ENCODE measurements at regions not wholly inside any gene's neighbourhood (a gene's known extent, or its start where the extent isn't known, plus 50 kb on each side); places are given as distances from the start of the nearest gene placed in this dataset.
"Not testable (repeated sequence)": the region's sequence is repeated elsewhere in the genome, so short reads cannot be mapped to it uniquely, and the experiment has no call there.

DNA sequence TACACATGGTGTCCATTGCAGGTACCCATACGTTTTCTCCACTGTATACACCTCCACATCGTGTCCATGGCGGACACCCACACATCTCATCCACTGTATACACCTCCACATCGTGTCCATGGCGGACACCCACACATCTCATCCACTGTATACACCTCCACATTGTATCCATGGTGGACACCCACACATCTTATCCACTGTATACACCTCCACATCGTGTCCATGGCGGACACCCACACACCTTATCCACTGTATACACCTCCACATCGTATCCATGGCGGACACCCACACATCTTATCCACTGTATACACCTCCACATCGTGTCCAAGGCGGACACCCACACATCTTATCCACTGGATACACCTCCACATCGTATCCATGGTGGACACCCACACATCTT is 50.4 kb upstream of the TTC34 start:
- DNase-seq: not testable (repeated sequence)

DNA sequence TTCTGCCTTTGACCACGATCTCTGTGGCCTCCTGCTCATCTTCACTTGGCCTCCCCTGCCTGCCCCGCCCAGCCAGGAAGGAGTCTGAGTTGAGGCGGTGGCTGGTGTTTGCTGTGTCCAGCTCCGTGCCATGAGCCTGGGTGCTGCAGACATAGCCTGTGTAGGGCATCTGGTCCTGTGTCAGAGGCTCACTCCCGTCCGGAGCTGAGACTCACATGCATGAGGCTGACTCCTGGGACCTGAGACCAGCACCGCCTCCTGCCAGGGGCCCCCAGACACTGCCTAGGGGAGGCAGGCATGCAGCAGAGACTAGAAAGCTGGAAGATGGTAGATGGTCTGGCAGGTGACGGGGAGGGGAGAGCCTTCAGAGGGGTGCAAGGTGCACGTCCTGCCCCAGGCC is 52.2 kb upstream of the TTC34 start:
- no peak for DNase-seq

DNA sequence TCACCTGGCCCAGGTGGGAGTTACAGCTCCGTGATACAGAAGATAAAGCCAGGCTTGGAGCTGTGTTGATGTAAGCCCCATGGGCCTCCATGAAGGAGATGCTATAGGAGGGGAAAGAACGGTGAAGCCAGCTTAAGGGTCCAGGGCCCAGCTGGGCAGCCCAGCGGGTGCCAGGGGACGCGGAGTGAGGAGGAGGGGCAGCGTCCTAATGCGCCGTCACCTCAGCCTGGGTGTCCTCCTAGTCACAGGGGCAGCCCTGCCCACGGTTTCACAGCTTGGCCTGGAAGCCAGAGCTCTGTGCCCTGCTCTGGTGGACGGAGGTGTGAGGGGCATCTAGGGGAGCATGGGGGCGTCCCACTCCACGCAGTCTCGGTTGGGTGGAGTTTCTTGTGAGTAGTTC is 52.7 kb upstream of the TTC34 start:
- no peak for DNase-seq

DNA sequence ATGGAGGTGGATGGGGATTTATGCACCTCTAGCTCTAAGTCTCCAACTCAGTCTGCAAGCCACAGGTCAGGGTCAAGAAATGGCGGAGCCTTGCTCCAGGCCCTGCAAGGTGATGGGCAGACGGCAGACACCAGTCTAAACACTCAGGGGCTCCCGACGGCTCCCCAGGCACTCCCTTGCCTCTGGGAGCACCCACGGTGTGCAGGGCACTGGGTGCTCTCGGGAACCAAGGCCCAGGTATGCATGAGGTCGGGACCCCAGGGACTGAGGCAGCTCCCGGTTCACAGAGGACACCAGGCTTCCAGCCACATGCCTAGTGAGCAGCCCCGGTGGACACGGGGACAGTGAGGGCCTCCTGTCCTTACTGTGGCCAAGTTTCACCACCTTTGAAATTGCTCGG is 53.1 kb upstream of the TTC34 start:
- DNase-seq: no peak

DNA sequence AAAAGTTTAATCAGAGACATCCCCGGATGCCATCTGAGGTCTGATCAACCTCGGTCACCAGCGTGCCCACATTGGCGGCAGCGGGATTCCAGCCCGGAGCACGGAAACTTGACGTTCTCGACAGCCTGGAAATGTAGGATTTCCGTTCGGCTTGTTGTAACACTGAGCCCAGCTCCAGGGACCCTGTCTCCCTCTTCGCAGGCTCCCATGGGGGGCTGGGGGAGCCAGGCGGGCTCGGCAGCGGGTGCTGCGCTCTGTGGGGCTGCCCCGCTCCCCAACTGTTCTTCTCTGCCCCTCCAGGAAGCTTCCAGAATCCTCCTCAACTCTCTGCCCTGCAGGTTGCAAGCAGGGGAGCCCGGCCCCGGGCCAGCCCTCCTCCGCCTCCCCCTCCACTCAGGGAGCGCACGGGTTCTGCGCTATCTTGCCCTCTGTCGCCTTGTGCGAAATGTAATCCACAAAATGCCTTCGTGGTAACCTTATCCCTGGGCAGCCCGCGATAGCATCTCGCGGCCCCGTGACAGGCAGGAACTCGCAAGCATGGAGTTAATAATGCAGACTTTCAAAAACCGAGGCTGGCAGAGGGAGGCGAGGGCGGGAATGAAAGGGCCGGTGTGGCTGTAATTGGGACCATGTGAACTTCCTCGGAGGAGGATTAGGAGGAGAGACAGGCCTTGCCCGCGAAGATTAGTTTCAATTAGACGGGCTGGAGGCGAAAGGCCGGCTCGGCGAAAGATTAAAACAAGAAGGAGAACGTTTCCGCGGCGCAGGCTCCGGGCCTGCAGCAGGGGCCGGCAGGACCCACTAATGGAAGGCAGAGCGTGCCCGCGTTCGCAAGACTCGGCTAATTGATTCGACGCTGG is 53.9 kb upstream of the TTC34 start:
- DNase-seq: no peak

DNA sequence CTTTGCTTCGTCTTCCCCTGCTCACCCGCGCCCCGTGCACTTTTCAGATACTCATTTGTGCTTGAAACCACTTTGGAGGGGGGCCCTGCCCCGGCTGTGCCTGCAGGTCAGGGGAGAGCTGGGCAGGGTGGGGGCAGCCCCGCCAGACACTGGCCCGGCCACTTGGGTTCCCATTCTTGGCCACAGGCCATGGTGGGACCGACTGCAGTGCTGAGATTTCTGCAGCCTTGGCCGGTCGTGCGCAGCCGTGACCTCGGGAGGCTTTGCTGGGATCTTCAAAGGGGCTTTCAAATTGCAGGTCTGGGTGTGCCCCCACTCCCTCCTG is 54.5 kb upstream of the TTC34 start:
- DNase-seq: no peak

DNA sequence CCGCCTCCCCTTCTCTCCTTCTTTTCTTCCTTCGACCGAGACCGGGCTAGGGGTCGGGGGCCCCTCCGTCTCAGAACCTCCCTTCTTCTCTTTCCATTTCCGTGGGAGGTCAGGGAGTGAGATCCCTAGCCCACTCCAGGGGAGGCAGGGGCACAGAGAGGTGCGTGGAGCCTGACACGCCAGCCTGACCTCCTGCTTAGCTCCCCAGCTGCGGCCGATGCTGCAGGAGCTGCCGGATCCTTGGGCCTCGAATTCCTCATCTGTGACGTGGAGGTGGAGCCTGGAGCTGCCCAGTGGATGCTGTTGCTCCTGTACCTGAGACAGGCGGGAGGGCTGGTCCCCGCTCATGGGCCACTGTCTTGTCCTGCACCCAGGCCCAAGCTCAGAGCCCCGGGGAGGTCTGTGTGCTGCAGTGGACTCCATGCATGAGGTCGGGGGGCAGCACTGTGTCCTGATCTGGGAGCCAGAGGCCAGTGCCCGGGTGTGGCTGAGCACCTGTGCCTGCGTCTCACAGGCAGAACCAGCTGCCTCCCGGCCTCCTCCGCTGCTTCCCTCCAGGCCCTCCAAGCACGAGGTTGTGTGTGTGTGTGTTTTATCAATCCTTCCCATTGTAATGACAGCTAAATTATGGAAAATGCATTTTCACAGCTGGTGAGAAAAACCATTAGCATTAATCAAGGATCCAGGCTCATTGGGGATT is 55.3 kb upstream of the TTC34 start:
- DNase-seq: no peak

DNA sequence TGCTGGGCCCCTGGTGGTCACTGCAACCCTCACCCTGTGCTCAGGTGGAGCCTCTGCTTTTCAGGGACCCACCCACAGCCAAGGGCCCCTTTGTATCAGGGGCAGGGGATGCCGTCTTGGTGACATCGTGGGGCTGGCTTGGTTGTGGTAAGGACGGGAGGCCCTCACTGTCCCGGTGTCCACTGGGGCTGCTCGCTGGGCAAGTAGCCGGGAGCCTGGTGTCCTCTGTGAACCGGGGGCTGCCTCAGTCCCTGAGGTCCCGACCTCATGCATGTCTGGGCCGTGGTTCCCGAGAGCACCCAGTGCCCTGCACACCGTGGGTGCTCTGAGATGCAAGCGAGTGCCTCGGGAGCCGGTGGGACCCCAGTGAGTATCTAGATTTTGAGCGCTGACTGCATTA is 56.0 kb upstream of the TTC34 start:
- no peak for DNase-seq

DNA sequence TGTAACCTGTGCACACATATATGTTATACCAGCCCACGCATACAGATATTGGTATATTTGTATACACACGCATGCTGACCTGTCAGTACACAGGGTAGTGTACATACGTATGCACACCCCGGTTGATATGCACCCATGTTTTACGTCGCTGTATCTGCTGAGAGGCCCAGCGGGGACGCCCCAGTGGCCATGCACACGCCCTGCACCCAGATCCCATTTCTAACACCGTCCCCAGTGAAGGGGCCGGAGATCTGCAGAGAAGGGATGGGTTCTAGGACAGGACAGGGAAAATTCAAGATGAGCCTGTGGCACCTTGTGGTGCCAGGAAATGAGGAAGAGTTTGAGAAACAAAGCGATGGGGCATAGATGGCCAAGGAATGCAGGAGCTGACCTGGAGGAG is 57.2 kb upstream of the TTC34 start:
- no peak for DNase-seq

DNA sequence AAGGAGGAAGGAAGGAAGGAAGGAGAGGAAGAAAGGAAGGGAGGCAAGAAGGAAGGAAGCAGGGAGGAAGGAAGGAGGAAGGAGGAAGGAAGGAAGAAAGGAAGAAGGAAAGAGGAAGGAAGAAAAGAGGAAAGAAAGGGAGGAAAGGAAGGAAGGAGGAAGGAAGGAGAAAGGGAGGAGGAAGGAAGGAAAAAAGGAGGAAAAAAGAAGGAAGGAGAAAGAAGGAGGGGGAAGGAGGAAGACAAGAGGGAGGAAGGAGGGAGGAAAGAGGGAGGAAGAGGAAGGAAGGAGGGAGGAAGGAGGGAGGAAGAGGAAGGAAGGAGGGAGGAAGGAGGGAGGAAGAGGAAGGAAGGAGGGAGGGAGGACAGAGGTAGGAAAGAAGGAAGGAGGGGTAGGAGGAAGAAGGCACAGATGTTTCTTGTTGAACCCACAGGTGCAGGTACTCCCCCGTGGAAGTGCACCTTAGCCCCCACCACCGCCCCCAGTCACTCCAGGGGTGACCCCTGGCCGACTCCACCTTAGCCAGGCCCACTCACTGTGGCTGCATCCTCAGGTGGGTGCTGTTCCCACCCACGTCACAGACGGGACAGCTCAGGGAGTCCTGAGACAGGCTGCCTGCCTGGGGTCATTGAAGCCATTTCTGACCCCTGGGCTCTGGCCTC is 57.9 kb upstream of the TTC34 start:
- no peak for DNase-seq

DNA sequence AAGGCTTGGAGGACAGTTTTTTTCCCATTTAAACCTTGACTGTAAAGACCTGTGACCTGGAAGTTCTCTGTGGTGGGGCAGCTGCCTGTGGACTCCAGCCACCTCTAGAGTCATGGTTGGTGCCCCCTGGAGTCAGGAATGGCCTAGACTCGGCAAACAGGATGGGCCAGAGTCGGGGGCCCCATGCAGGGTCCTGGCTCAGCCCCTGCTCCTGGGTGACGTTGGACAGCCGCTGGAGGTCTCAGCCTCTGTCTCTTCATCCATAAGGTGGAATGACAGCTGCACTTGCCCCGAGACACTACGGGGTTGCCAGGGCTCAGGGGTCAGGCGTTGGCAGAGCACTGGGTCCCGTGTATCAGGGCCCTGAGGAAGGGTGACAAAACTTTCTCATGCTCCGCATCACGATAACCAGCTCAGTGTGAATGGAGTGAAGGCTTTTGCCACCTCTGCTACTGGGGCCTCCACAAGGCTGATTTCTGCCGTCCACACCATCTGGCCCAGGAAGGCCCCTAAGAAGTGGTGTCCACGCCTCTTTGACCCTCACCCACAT is 58.5 kb upstream of the TTC34 start:
- no peak for DNase-seq

DNA sequence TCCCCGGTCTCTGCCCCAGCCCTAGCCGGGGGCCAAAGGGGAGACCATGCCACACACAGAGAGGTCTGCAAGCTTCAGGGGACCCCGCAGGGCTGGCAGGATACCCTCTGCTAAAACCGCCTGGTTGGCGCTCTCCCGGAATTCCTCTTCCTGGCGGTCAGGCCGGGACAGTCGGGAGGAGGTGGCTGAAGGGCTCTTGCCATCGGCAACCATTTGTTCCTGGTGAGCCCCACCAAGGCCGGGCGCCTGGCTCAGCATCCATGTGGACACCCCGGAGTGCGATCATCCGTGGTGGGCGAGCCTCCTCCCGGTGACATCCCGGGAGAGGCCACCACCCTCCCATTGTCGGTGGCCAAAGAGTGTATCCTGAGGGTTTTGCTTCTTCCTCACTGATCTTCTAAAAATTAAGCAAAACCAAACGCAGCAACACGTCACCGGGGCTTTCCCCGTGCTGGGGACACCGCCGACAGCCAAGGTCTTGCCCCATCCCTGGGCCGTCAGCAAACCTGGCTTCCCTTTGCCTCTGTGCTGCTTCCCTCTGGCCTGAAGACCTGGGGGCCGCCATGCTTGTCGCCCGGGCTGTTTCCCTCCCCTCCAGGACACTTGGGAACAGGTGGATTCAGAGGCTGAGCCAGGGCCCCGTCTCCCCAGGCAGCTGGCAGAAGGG is 59.1 kb upstream of the TTC34 start:
- no peak for DNase-seq

DNA sequence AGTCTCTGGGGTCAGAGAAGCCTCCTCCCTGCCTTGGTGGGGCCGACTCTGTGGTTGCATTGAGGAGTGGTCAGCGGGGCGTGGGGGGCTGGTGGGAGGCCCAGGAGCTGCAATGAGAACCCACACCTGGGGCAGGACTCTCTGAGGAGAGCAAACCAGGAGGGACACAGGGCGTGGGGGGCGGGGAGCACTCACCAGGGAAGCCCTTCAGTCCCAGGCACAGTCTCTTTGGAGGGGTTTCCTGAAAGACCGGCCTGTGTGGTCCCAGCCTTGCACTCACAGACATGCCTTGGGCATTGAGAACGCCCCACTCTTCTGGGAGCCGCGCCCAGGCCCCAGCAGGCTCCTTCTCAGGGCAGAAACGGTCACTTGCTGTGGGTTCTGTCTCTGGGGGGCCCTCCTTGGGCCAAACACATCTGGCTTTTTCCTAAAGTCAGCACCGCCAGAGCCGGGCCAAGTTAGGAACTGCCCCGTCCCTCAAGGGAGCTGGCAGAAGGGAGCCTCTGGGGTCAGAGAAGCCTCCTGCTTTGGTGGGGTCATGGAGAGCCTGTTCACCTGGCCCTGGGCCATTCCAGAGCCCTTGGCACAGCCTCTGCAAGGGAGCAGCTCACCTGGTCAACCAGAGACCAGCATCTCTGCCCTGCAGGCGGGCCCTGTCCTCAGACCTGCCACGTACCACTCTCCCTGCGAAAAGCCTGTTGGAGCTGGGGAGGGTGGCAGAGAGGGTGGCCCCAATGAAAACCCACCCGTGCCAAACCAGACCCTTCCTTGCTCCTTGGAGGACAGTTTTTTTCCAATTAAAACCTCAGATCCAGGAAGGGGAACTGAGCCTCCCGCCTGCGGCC is 59.9 kb upstream of the TTC34 start:
- DNase-seq: no peak

DNA sequence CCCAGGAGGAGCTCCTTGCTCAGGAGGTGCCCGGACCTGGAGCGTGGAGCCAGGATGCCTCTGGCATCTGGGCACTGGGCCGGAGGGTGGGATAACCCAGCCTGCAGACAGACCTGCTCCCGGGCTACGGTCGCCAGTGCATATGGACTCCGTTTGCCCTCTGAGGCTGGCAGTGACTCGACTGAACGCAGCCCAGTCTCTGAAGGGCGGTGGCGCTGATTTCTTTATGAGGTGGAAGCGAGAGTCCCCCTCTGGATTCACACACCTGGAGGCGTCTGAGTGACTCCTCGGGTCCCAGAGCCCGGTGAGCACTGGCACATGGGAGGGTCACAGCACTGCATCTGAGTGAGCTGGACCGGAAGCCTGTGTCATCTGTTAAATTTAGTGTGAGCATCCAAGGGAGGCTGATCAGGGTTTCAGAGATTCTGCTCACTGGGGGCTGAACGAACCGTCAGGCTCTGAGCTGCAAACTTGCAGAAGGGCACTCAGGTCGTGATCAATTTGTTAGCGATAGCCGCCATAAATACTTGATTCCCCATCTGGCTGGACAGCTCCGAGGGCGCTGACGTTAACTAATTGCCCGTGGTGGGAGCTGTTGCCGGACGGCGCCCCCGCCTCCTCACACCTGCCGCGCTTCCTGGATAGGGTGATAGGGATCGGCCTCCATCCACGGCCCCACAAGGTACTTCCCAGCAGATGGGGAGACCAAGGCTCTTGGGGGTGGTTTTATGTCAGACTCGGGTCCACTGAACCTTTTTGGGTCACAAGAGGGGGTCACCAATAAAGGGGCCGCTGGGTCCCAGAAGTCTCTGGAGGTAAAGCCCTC is 60.7 kb upstream of the TTC34 start:
- no peak for DNase-seq

DNA sequence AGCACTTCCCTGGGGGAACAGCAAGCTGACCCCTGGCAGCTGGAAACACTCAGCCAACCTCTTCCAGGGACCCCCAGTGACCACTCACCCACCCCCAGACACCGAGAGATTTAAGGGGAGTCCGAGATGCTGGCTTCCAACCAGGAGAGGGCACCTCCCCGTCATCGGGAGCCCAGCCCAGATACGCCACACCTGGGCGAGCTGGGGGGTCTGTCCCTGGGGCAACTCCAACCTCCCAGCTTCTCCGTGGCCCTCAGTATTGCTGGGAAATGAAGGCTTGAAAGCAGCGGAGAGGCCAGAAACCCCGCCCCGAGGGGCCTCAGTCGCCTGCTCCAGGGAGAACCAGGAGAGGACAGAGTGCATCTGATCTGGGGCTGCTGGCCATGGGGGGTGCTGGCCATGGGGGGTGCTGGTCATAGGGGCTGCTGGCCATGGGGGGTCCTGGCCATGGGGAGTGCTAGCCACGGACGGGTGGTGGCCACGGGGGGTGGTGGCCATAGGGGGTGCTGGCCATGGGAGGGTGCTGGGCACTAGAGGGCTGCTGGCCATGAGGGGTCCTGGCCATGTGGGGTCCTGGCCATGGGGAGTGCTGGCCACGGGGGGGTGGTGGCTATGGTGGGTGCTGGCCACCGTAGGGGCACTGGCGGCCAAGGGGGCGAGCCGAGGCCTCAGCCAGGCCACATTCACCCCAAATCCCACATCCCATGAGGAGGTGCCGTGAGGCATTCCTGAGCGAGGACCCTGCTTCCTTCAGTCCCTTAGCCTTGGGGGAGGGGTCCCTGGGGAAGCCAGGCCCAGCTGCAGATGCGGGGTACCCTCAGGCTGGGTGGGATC is 61.5 kb upstream of the TTC34 start:
- no peak for DNase-seq

DNA sequence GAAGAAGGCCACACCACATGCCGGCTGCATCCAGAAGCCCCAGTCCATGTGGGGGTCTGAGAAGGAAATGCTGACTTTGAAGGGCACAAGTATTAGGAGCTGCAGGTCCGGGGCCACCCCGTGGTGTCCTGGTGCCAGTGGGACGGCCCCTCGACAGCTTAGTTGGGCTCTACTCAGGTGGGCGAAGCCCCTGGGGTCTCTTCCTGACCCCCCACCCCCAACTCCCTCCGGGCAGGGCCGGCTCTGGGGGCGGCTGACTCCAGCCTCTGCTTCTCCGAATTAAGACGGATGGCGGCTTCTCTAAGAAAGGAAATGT is 62.1 kb upstream of the TTC34 start:
- DNase-seq: no peak

DNA sequence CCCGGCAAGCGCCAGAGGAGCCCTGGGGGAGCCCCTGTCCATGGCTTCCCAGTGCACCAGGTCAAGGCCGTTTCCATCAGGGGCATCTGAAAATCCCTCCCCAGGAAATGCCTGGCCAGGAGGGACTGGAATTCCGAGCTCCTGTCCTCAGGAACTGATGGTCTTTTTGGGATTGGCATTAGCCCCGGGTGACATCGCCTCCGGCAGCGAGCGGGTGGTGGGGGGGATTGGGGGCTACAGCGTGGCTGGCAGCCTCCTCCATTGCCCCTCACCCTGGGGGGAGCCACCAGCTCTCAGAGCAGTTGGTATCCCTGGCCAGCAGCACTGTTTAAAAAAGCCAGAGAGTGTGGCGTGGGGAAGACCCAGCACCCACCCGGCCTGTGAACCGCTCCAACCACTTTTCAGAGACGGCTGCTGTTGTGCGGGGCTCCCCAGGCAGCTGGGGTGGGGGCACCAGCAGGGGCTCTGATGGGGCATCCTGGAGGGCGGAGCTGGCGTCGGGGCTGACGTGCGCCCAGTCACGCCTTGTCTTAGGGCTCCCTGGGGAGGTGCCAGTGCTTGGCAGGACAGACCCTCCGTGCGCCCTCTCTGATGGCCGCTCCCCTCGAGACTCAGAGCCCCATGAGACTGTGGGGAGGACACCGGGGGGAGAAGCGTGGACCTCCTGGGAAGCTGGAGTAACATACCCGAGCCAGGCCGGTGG is 62.9 kb upstream of the TTC34 start:
- DNase-seq: no peak

DNA sequence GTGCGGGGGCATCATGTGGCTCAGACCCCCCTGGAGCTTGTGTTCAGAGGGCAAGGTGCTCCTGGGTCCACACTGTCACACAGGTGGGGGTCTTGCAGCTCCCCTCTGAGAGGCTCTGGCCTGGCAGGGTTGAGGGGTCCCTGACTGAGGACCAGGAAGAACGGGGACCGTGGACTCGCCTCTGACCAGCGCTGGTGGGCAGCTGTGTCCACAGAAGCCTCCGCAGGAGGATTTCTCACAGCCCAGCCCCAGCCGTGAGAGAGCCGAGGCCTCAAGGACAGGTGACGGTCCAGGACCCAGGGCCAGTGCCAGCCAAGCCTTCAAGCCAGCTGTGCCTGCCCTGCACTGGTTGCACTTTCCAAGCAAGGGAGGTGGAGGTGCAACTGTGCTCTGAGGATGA is 63.5 kb upstream of the TTC34 start:
- DNase-seq: no peak

DNA sequence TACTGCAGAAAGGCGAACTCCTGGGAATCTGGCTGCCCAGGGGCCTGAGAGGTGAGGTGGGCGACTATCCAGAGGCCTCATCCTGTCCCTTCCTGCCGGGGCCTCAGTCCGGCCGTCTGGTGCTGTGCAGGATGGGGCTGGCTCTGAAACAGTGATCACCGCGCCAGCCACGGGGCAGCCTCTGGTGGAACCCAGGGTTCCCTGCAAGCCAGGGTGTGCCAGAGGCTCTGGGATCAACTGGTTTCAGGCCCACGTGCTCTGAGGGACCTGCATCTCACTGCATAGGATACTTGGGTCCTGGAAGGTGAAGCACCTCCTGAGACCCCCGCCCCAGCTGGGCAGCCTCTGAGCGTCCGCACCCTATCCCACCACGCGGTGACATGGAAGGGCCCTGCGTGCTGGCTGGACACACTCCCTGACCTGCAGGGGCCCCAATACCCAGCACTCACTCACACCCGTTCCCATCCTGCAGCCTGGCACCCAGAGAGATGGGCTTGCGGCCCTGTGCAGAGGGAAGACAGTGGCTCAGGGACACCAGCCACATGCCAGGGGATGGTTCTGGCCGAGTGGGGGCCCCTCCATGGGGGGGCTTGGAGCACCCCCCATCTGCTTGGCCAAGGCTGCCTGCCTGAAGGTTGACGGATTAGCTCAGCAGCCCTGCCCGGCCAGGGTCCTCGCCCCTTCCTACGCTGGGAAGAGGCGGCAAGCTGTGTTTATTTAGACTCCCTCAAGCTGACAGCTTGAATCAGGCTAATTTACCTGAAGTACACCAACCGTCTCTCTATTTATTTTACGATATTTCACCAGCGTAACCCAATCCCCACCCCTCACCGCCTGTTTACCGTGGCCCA is 64.3 kb upstream of the TTC34 start:
- no peak for DNase-seq

Measured in stimulated activated CD4-positive, alpha-beta T cell treated with anti-CD3 and anti-CD28 coated beads, Interleukin-2, amount 100 ng/mL, for 24 hours (primary cell).